NCI-H187 (cell line): ENCODE measurements at regions not wholly inside any gene's neighbourhood (a gene's known extent, or its start where the extent isn't known, plus 50 kb on each side); places are given as distances from the start of the nearest gene placed in this dataset.
"Not testable (repeated sequence)": the region's sequence is repeated elsewhere in the genome, so short reads cannot be mapped to it uniquely, and the experiment has no call there.

Experiments
- DNase-seq, 2 experiments: peaks; one replicate each; lab custom pipeline; 2025; lab: John Stamatoyannopoulos, UW

DNA sequence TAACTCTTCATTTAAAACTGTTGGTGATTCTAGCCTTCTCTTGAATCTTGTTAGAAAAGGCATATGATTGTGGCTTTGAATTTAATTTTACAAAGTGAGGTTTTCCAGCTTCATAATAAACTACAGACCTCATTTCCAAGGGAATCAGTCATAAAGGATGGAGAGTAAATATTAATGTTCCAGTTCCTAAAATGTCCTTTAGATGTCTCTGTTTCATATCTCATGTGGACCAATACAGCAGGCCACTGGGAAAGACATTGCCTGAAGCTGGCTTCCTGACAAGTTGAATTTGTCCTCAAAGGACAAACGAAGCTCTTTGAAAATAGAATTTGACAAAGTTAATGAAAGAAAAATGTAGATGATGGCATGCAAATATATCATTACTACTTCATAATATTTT is 125.4 kb downstream of the ZNF330 start:
- DNase-seq = no peak

DNA sequence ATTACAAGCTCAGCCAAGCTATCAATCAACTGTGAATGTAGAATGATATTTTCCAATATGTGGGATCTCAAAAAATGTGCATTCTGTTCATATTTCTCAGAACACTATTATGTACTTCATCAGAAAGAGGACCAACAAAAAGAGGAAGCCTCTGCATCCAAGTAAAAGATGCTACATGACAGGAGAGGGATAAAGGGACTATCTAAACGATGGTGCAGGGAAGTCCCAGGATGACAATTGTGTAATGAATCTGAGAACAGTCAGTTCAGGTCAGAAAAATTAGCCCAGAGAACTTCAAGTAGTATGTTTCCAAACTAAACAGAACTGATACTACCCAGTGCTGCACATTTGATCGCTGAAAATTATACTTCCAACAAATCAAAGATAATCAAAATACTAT is 127.0 kb downstream of the ZNF330 start:
- no peak for DNase-seq

DNA sequence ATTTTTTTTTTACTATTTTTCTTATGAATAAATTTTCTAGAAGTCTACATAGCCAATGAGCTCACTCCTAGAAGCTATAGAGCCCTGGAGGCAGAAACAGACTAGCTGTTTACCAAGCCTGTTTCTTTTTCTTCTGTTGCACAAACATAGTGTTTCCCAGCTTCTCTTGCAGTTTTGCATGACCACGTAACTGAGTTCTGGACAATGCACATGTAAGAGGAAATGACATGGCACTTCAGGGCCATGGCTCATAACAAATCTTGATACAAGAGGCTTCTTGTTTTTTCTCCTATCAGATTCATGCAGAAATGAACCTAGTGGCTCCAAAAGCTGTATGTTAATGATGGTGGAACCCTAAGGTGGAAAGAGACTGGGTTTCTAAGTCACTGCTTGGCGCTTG is 127.4 kb downstream of the ZNF330 start:
- DNase-seq = no peak

DNA sequence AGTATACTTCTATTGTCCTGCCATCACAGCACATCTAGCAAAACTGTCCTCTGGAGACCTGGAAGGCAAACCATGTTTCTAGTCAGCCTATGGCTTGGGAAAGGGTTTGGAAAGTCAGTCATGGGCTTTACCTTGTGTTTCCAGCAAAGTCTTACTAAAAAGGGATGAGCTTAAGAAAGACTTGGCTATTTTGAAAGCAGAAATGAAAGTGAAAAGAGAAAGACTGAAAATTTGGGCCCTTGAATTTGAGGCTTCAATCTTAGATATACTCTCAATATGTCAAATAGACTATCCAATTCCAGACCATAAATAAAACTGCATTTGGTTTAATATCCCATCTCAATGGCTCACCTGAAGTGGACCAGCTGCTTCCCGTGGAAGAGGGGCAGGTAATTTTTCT is 127.9 kb downstream of the ZNF330 start:
- DNase-seq = peak in 1 of 2 experiments; percentile 0

DNA sequence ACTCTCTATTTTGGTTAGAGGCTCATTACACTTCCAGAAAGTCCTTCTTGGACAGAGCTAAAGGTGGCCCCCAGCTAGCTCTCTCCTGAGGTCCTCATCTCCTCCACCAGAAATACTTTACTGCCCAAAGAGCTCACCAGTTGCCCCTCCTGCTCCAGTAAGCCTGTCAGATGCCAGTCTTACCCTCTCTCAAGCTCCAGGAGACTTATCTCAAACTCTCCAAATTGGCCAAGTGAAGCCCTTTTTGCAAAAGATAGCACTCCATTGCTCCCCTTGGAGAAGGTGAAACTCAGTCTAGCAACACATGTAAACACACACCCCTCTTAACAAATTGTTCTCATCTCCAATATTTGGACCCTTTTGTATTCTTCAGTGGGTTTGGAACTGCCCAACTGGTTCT is 128.5 kb downstream of the ZNF330 start:
- DNase-seq = no peak

DNA sequence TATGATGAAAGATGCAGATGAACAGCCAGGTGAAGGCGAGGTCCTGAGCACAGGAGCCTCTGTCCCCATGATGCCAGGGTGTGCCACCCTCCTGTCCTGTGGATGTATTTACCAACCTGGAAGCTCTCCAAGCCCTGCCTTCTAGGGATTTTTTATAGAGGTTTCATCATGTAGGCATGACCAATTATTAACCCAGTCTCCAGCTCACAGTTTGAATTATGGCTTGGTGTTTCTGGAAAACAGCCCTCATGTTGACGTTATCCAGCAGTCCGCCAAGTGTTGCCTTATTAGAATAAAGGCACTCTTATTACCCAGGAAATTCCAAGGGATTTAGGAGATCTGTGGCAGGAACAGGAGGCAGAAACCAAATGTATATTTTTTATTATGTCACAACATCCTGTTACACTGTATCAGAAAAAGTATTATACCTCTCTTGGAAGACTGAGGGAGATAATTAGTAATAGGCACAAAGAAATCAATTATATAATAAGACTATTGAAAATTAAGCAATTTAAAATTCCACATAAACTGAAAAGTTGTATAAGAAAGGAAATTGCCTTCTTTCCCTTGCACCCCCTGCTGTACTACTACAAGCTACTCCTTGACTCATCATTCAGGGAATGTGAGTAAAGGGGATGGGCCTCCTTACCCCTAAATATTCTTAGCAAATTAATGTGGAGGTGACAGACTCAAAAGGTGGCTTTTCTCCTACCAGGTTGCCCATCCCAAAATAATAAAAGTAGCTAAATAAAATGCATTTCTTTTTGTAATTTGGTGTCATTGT is 129.6 kb downstream of the ZNF330 start:
- no peak for DNase-seq

DNA sequence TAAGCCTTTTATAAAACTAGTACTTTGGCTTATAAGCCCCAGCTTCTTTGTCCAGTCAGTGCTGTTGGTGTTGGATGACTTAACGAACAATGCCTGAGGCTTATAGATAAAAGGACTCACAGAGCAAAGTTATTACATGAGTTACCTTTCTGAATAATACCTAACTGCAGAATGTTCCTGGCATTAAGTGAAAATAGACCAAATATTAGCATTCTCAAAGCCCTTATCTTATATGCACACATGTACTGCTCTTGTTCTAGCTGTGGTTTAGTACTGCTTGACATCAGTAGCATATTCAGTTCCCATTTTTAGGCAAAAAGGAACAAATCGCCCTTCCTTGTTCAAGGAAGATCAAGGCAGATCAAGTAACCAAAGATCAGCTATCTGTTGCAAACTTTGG is 131.6 kb downstream of the ZNF330 start:
- DNase-seq = no peak

DNA sequence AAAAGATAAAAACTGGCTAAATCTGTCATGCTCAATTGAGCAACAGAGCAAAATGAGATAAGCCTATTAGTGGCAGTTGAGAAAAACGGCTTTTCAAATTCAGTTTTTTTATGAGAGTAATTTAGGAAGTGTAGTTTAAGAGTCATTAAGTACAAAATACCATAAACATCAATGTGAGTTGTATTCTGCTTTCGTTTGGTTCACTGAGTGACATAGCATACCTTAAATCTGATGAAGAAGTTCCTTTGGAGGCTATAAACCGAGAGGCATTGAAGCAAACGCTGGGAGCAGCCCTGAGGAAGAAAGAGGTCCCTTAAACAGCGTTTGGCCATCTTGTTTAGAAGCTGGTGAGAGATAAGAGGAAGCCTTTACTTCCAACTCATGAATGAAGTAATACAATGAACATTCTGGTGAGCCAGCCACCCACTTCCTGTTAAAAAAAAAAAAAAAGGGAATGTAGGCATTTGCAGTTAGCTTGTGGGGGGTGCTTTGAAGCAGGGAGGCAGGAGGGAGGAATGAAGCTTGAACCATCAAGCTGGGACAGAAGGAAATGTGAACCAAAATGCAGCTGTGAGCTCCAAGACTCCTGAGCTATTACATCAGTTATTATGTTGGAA is 132.3 kb downstream of the ZNF330 start:
- no peak for DNase-seq

DNA sequence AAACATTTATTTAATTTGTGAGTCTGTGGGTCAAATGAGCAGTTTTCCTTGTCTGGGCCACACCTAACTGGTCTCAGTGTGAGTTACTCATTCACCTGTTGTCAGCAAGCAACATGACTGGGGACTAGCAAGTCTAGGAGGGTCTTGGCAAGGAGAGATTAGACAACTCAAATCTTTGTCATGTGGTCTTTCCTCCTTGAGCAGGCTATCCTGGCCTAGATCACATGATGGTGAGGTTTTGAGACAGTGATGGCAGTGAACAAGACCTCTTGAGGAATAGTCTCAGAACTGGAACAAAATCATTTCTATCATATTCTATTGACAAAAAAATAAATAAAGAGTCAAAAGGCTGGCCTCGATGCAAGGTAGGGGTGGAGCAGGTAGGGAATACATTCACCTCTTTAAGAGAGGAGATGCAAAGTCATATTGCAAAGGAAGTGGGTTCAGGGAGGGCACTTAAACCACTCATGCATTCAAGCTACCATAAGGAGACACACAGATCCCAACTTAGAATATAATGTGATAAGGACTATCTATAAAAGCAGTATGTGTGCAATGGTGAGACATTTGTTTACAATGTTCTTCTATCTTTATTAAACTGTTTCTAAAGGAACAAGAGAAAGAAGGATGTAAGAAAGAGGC is 135.7 kb downstream of the ZNF330 start:
- DNase-seq = no peak

DNA sequence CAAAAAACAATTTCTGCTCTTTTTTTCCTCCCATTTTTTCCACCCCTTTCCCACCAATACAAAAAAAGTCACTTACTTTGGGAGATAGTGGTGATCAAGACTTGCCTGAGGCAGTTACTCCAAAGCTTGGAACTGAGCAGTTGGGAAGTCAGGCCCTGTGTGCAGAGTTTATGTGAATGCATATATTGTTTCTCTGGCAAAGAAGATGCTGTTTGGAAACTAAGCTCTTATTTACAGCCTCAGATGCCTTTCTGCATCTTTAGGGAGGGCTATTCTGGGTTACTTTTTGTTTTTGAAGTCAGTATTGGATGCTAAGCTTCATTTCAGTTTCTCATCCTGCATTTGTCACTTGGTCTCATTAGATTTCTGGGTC is 136.3 kb downstream of the ZNF330 start:
- no peak for DNase-seq

DNA sequence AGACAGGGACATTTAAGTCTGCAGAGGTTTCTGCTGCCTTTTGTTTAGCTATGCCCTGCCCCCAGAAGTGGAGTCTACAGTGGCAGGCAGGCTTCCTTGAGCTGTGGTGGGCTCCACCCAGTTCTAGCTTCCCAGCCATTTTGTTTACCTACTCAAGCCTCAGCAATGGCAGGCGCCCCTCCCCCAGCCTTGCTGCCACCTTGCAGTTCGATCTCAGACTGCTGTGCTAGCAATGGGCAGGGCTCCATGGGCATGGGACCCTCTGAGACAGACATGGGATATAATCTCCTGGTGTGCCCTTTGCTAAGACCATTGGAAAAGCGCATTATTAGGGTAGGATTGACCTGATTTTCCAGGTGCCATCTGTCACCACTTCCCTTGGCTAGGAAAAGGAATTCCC is 147.5 kb downstream of the ZNF330 start:
- not testable (repeated sequence) for DNase-seq

DNA sequence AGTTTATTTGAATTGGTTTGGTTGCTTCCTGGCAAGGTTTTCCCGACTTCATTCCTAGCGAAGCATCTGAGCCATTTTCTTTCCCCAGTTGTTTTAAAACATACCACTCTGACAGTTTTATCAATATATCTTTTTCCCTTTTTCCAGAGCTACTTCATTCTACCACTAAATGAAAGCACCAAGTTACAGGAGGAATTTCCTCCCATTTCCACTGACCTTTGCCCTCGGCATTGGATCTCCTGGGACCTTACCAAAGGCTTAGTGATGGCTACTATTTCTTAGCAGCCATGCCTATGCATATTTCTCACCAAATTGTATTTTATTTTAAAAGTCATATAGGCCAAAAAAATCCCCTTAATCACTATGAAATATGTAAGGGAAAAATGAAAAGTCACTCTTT is 150.5 kb downstream of the ZNF330 start:
- DNase-seq = no peak

DNA sequence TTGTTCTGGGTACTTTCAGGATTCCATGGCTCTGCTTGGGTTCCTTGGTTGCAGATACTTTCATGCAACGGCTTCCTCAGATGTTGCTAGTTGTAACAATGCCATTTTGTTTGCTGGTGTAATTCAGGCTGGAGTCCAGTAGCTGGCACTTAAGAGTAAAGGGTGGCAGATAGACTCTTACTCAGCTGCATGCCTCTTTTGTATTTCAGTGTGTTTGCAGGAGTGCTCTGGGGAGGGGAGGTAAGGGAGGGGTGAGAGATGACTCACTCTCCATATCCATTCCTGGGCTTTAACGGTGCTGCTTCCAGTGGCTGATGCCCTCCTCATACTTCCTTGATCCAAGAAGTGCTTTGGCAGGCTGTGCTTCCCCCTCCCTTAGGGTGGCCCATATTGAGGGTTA is 155.2 kb downstream of the ZNF330 start:
- no peak for DNase-seq

DNA sequence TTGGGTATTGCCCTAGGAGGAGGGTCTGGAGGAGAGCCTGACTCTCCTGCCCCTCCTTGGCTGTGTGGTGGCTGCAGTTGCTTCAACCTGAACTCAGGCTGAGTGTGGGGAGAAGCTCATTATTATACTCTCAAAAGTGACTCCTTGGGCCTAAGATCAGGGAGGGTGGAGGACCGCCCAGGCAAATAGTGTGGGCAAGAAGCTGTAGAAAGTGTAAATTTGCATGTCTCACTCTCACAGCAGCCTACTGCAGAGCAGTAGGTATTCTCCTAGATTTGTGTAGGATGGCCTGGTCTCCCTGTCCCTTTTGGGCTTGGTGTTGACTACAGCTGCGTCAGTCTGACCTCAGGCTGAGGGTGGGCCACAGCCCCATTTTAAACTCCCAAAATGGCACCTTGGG is 156.1 kb downstream of the ZNF330 start:
- no peak for DNase-seq

DNA sequence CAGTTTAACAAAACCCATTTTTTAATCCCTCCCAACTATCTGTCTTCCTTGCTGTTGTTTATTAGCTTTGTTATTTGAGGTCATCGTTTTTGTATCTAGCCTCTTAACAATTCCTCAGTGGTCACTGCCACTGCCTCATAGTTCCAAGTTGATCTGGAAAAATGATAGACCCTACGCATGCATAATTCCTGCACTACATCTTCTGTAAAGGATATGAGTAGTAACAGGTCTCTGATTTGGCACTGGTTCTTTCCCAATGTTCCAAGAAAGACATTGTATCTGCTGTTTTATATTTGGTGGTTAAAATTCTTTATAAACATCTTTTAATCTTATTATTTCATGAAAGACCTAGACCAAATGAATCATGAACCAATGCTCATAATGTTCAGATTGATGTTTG is 166.6 kb downstream of the ZNF330 start:
- no peak for DNase-seq

DNA sequence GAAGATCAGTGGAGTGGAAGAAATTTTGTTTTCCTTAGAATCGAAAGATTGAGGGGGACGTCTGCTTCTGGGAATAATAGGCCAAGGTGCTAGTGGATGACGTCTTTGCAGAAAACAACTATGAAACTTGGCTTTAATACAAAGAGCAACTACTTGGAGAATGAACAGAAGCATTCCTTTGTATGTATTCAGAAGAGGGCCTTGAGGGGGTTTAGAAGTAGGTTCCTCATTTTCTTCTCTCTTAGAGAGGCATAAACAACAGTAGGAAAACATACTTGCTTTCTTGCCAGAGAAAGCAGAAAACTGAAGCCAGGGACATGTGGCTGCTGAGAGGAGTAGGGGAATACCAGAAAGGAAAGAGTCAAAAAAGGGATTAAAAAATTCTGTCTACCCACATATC is 167.8 kb downstream of the ZNF330 start:
- no peak for DNase-seq

DNA sequence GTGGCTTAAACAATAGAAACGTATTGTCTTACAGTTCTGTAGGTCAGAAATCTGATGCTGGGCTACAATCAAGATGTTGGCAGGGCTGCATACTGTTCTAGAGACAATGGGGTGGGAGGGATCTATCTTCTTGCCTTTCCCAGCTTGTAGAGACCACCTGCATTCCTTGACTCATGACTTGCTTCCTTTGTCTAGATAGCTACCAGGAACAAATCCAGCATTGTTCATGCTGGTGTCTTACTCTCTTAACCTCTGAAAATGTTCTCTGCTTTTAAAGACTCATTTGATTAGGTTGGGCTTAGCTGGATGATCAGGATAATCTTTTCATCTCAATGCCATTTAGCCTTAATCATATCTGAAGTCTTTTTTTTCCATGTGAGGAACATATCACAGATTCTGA is 169.0 kb downstream of the ZNF330 start:
- no peak for DNase-seq

DNA sequence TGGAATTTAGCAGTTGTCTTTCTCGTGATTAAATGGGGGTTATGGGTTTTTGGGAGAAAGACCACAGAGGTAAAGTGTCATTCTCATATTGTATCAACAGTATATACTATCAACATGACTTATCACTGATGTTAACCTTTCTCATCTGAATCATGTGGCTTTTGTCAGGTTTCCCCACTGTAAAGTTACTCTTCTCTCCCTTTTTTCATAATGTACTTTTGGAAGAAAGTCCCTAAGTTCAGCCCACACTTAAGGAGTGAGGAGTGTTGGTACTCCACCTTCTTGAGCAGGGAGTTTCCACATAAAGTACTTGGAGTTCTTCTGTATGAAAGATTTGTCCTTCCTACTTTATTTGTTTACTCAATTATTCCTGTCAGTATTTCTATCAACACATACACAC is 169.9 kb downstream of the ZNF330 start:
- no peak for DNase-seq

DNA sequence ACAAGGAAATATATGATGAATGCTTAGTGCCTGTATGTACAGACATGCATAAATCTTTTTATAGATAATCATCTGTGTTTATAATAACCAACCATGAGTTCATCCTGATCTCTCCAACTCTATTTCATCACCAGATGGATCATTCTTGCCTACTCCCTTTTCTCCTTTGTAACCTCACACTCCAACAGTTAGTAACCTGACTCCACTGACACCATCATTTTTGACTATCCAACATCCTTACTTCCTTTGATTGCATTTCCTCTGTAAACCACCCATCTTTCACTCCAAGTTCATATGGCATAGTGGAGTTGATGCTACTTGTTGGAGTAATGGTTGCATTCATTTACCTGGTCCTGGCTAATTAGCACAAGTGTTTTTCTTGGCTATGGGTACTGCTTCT is 170.6 kb downstream of the ZNF330 start:
- DNase-seq = no peak

DNA sequence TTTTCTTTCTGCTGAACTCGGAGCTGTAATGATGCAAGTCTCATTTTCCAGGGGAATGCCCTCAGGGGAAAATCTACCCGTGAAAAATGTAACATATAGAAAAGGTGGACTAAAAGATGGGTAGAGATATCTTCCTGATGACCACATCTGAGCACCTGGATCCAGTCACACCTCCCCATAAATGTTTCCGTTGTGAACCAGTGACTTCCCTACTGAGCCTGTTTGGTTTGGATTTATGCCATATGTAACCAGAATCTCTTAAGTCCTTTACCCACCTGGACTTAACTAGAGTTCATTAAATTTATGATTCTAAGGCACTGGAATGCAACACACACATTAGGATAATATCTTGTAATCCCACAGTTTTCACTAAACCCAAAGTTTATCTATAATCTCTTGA is 171.1 kb downstream of the ZNF330 start:
- DNase-seq = no peak

DNA sequence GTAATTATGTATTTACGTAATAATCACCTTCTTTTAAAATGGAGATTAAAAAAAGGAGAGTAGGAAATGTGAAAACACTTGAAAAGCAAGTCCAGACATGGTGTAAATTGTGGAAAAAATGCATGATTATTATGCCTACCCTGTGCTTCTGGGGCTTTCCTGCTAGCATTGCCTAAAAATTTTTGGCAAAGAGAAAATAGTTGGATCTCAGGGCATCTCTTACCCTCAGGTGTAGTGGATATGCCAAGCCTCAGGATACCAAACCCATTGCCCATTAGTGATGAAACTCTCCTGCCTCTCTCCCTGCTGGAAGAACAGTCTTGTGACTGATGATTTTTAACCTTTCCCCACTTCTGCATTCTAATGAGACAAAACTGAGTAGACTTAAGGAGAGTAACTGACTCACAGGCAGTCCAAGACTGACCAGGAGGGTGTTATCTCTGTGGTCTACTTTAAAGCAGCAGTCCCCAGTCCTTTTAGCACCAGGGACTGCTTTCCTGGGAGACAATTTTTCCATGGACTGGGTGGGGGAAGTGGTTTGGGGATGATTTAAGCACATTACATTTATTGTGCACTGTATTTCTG is 174.6 kb downstream of the ZNF330 start:
- no peak for DNase-seq

DNA sequence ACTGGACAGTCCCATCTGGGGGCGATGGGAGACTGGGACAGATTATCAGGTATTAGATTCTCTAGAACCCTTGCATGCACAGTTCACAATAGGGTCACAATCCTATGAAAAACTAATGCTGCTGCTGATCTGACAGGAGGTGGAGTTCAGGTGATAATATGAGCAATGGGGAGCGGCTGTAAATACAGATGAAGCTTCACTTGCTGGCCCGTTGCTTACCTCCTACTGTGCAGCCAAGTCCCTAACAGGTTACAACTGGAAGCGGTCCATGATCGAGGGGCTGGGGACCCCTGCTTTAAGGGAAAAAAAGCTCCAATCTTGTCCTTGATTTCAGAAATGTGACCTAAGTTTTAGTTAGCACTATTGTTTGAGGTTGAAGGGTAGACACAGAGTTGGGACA is 175.2 kb downstream of the ZNF330 start:
- DNase-seq = no peak

DNA sequence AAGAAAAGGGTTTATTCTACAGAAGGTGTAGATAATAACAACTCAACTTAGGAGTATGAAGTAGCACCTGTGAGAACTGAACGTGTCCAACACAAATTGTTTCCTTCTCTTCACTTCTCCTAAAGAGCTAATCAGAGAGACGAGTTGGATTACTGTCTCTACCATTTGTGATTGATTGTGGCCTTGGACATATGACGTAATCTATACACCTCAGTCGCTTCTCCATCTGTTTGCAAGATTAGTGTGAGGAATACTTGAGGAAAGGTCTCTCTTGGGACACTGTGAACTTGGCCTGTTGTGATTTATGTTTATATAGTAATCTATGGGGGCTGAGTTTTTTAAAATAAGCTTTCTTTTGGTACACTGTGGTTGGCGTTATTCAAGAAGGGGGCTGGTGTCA is 182.0 kb downstream of the ZNF330 start:
- DNase-seq = no peak
